K562 (cell line): ENCODE measurements at regions not wholly inside any gene's neighbourhood (a gene's known extent, or its start where the extent isn't known, plus 50 kb on each side); places are given as distances from the start of the nearest gene placed in this dataset.

ENCODE experiments used
- CC2D1A ChIP-seq: fragments of 450-650 bp; IDR thresholded peaks from 2 replicates; pipeline ENCODE4 v1.6.1; 2017; ENCODE audit warnings: mild to moderate bottlenecking
- CEBPG ChIP-seq, 3 experiments: fragments of 200-800 bp in 1 of 3; sonication (Bioruptor generic) in 1 of 3; sonication (generic) in 1 of 3; formaldehyde crosslinking in 1 of 3; IDR thresholded peaks in 2 of 3; conservative IDR thresholded peaks in 1 of 3; 2 replicates each; pipeline versions ENCODE4 v1.6.1 to v1.8.0; 2016 to 2022; ENCODE audit warnings: missing compliant biosample characterization in 2 of 3, missing genetic modification characterization in 2 of 3, mild to moderate bottlenecking in 1 of 3, missing genetic modification reagents in 1 of 3
- DPF2 ChIP-seq: fragments of 450-650 bp; IDR thresholded peaks from 2 replicates; pipeline ENCODE4 v1.6.1; 2016
- EP300 ChIP-seq: IDR thresholded peaks from 2 replicates; pipeline ENCODE4 v1.6.1; 2012; ENCODE audit warnings: low read length, improper control_type of control experiment
- EZH2 ChIP-seq: IDR thresholded peaks from 2 replicates; pipeline ENCODE4 v1.6.1; 2012; ENCODE audit warnings: low read depth, mild to moderate bottlenecking, inconsistent platforms, low read length, borderline replicate concordance
- HDAC2 ChIP-seq: fragments of 450-650 bp; IDR thresholded peaks from 2 replicates; pipeline ENCODE4 v1.6.1; 2016; ENCODE audit warnings: mild to moderate bottlenecking
- MAZ ChIP-seq, 2 experiments: fragments of 450-650 bp in 1 of 2; sonication (generic) in 1 of 2; formaldehyde crosslinking; IDR thresholded peaks in 1 of 2; conservative IDR thresholded peaks in 1 of 2; 2 replicates each; pipeline versions ENCODE4 v1.4.0 to v1.5.0; 2020; ENCODE audit warnings: mild to moderate bottlenecking in 1 of 2, missing genetic modification reagents in 1 of 2
- SRF ChIP-seq, 2 experiments: fragments of 250-450, 450-650 bp in 1 of 2; sonication (Bioruptor Pico) in 1 of 2; sonication (generic) in 1 of 2; formaldehyde crosslinking; IDR thresholded peaks; 2 replicates each; pipeline versions ENCODE4 v1.5.0 to v1.5.1; 2020 to 2022; ENCODE audit warnings: mild to moderate bottlenecking in 1 of 2, missing genetic modification reagents in 1 of 2
- TF ChIP-seq, protein P1 (sequence below), 3 experiments: IDR thresholded peaks in 2 of 3; conservative IDR thresholded peaks in 1 of 3; 2 replicates each; pipeline ENCODE4 v1.5.1; 2011 to 2012; ENCODE audit warnings: low read length in 3 of 3, mild to moderate bottlenecking in 3 of 3, control low read depth in 2 of 3, improper control_type of control experiment in 1 of 3, inconsistent platforms in 1 of 3, low read depth in 1 of 3, mixed read lengths in 1 of 3, moderate library complexity in 1 of 3; ENCODE audit not compliant: insufficient read depth in 2 of 3

- TF ChIP-seq CC2D1A (no peak), CEBPG (CRISPR knock-in tag; IDR thresholded peaks at IDR 0.05) (no peak), CEBPG (tag; conservative IDR thresholded peaks at IDR 0.05 in 1 of 2, IDR thresholded peaks at IDR 0.05 in 1 of 2) (no peak), EZH2 (no peak), HDAC2 (no peak), SRF (CRISPR knock-in tag; IDR thresholded peaks at IDR 0.05) (no peak), DPF2 (no peak), MAZ (CRISPR knock-in tag; conservative IDR thresholded peaks at IDR 0.05 in 1 of 2, IDR thresholded peaks at IDR 0.05 in 1 of 2) (no peak), EP300 (no peak)
- TF ChIP-seq, protein P1, sequence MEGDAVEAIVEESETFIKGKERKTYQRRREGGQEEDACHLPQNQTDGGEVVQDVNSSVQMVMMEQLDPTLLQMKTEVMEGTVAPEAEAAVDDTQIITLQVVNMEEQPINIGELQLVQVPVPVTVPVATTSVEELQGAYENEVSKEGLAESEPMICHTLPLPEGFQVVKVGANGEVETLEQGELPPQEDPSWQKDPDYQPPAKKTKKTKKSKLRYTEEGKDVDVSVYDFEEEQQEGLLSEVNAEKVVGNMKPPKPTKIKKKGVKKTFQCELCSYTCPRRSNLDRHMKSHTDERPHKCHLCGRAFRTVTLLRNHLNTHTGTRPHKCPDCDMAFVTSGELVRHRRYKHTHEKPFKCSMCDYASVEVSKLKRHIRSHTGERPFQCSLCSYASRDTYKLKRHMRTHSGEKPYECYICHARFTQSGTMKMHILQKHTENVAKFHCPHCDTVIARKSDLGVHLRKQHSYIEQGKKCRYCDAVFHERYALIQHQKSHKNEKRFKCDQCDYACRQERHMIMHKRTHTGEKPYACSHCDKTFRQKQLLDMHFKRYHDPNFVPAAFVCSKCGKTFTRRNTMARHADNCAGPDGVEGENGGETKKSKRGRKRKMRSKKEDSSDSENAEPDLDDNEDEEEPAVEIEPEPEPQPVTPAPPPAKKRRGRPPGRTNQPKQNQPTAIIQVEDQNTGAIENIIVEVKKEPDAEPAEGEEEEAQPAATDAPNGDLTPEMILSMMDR (IDR thresholded peaks at IDR 0.05 in 2 of 3, conservative IDR thresholded peaks at IDR 0.05 in 1 of 3; ENCODE audit: insufficient read depth in 2 of 3, low read depth in 1 of 3, low read length in 3 of 3): no peak
These were observed 516.5 kb downstream of the CD83 start for GRCh38 chr6:14634072-14634471.
